PC-9 (cell line): ENCODE measurements at regions not wholly inside any gene's neighbourhood (a gene's known extent, or its start where the extent isn't known, plus 50 kb on each side); places are given as distances from the start of the nearest gene placed in this dataset.
A peak's percentile ranks its signal among the peaks of the same experiment; 100 is the strongest.

Experiments
- EZH2 ChIP-seq: fragments of 200-600 bp; sonication (generic); IDR thresholded peaks from 2 replicates; pipeline ENCODE4 v1.8.0; 2017; ENCODE audit warnings: antibody characterized with exemption, low read depth
- TF ChIP-seq, protein P1 (sequence below): fragments of 200-600 bp; sonication (generic); conservative IDR thresholded peaks from 2 replicates; pipeline ENCODE4 v1.6.1; 2017; ENCODE audit warnings: mixed run types, antibody characterized with exemption, mild to moderate bottlenecking, moderate library complexity

DNA sequence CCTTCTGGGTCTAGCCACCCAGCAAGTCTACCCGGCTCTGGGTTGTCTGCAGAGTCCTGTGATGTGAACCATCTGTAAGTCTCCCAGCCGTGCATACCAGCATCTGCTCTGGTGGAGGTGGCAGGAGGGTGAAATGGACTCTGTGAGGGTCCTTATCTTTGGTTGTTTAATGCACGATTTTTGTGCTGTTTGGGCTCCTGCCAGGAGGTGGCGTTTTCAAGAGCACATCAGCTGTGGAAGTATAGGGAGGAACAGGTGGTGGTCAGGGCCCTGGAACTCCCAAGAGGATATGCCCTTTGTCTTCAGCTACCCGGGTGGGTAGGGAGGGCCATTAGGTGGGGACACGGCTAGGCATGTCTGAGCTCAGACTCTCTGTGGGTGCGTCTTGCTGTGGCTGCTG lies 66.5 kb upstream of the ZFP42 start:
- TF ChIP-seq, protein P1, sequence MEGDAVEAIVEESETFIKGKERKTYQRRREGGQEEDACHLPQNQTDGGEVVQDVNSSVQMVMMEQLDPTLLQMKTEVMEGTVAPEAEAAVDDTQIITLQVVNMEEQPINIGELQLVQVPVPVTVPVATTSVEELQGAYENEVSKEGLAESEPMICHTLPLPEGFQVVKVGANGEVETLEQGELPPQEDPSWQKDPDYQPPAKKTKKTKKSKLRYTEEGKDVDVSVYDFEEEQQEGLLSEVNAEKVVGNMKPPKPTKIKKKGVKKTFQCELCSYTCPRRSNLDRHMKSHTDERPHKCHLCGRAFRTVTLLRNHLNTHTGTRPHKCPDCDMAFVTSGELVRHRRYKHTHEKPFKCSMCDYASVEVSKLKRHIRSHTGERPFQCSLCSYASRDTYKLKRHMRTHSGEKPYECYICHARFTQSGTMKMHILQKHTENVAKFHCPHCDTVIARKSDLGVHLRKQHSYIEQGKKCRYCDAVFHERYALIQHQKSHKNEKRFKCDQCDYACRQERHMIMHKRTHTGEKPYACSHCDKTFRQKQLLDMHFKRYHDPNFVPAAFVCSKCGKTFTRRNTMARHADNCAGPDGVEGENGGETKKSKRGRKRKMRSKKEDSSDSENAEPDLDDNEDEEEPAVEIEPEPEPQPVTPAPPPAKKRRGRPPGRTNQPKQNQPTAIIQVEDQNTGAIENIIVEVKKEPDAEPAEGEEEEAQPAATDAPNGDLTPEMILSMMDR = peak; percentile 45; the same call in 1 of the 2 replicates
- no peak for TF ChIP-seq EZH2
